Activated CD8-positive, alpha-beta T cell treated with anti-CD3 and anti-CD28 coated beads for 36 hours (primary cell): ENCODE measurements at regions not wholly inside any gene's neighbourhood (a gene's known extent, or its start where the extent isn't known, plus 50 kb on each side); places are given as distances from the start of the nearest gene placed in this dataset.

Experiments used
- ATAC-seq: fragments of 200-7000 bp; cut with Tn5 transposase; one replicate; pipeline ENCODE4 v1.10.0; 2021; ENCODE audit warnings: mild to moderate bottlenecking, moderate library complexity
- CTCF ChIA-PET: fragments of 350-600 bp; sonication (Branson Sonifier 250); formaldehyde crosslinking; loops from one replicate; lab custom pipeline; 2021; ENCODE audit warnings: antibody characterized with exemption; lab: Charles Lee
- POLR2A ChIA-PET: fragments of 350-600 bp; sonication (Branson Sonifier 250); formaldehyde crosslinking; loops from one replicate; lab custom pipeline; 2021; ENCODE audit warnings: antibody characterized with exemption; lab: Charles Lee
- DNase-seq: peaks from one replicate; pipeline ENCODE4 v3.0.0-alpha.2; 2020
- H3K27ac Mint-ChIP-seq: one replicate; pipeline ENCODE4 v1.8.0; 2021; ENCODE audit warnings: mild to moderate bottlenecking, mixed read lengths
- H3K27me3 Mint-ChIP-seq: one replicate; pipeline ENCODE4 v1.8.0; 2021; ENCODE audit warnings: mixed read lengths
- H3K36me3 Mint-ChIP-seq: one replicate; pipeline ENCODE4 v1.8.0; 2021; ENCODE audit warnings: low read depth, mixed read lengths
- H3K4me1 Mint-ChIP-seq: one replicate; pipeline ENCODE4 v1.8.0; 2021; ENCODE audit warnings: low read depth, mixed read lengths
- H3K4me3 Mint-ChIP-seq: one replicate; pipeline ENCODE4 v1.8.0; 2021; ENCODE audit warnings: mild to moderate bottlenecking, moderate library complexity, mixed read lengths
- H3K9me3 Mint-ChIP-seq: one replicate; pipeline ENCODE4 v1.8.0; 2021; ENCODE audit warnings: mixed read lengths
- intact Hi-C: fragments of 100-400 bp; cut with micrococcal nuclease; formaldehyde crosslinking; loops from one replicate; pipeline ENCODE4 v1.10.0; 2022
- TF ChIP-seq, protein P1 (sequence below): fragments of 200-600 bp; IDR thresholded peaks from one replicate; pipeline ENCODE4 v1.8.0; 2022; ENCODE audit warnings: antibody characterized with exemption, mild to moderate bottlenecking

DNA sequence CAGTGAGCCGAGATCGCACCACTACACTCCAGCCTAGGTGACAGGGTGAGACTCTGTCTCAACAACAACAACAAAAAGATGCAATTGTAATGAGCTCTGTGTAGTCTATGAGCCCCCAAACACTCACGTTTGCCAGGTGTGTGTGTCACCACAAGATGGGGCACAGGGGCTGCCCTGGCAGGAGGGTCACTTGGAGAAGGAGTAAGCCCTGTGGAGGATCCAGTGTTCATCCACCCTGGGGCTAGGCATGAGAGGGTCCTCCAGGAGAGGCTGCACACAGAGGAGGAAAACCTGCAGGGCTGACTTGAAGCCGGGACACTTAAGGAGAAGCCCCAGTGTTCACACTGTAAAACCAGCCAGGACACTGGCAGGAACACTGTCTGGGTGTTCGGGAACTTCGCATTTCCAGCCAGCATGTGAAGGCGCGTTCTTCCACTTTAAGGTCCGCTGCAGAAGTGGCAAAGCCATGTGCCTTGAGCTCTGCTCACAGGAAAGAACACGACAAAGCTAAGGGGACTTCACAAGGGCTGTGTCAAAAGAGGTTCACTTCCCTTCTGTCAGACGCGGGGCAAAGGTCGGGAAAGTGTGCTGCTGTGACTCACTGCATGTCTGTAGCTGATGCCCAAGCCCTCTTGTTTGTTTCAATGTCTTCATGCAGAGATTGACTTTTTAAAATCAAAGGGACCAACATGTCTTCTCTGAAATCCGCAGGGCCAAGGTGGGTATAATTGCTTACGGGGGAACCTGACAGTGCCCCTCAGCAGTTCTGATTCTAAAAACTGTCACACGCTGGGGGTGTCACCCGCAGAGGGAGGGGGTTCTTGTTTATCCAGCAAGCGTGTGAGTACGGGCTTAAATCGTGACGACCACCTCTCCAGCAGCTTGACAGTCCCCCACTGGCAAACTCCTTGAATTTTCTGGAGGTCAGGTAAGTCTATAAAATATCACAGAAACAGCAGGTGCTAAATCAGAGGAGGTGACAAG is 102.8 kb downstream of the RIPK4 start:
- peak; percentile 23 for DNase-seq
- H3K4me3 Mint-ChIP-seq = no peak overlapping the region

DNA sequence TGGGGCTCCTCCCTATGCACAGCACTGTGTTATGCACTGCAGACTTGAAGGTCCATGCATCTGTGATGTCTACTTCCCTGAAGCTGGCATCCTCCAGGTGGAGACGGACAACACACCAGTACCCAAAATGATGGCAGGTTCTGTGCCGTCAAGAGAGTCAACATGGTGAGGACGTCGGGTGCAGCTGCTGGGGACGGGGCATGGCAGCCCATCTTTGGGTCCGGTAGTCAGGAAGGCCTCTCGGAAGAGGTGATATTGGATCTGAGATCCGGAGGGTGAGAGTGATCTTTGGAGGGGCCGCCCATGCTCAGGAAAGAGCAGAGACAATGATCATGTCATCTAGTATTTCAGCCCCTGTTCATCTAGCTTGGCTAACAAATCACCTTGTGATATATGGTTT is 104.1 kb downstream of the RIPK4 start:
- H3K36me3 Mint-ChIP-seq = no peaks in the 10 kb centered on the region
- TF ChIP-seq, protein P1, sequence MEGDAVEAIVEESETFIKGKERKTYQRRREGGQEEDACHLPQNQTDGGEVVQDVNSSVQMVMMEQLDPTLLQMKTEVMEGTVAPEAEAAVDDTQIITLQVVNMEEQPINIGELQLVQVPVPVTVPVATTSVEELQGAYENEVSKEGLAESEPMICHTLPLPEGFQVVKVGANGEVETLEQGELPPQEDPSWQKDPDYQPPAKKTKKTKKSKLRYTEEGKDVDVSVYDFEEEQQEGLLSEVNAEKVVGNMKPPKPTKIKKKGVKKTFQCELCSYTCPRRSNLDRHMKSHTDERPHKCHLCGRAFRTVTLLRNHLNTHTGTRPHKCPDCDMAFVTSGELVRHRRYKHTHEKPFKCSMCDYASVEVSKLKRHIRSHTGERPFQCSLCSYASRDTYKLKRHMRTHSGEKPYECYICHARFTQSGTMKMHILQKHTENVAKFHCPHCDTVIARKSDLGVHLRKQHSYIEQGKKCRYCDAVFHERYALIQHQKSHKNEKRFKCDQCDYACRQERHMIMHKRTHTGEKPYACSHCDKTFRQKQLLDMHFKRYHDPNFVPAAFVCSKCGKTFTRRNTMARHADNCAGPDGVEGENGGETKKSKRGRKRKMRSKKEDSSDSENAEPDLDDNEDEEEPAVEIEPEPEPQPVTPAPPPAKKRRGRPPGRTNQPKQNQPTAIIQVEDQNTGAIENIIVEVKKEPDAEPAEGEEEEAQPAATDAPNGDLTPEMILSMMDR = no peak
- DNase-seq (no peak), ATAC-seq (no peak)
- CTCF ChIA-PET = no interaction called here
- H3K4me1 Mint-ChIP-seq = no peaks in the 10 kb centered on the region
- no peak overlapping the region for H3K27ac Mint-ChIP-seq
- POLR2A ChIA-PET = no interaction called here
- intact Hi-C loops = no loop called here
- no peaks in the 10 kb centered on the region for H3K27me3 Mint-ChIP-seq
- no peak overlapping the region for H3K4me3 Mint-ChIP-seq
- no peaks in the 10 kb centered on the region for H3K9me3 Mint-ChIP-seq

More for the DNA sequence above, 102.8 kb downstream of the RIPK4 start:
- ChIA-PET CTCF (no interaction called here), POLR2A (no interaction called here)
- no peaks in the 10 kb centered on the region for H3K27me3 Mint-ChIP-seq
- peak; percentile 45 for ATAC-seq
- no peaks in the 10 kb centered on the region for H3K4me1 Mint-ChIP-seq
- intact Hi-C loops = no loop called here
- H3K36me3 Mint-ChIP-seq = no peaks in the 10 kb centered on the region
- TF ChIP-seq, protein P1 = no peak
- H3K27ac Mint-ChIP-seq = no peak overlapping the region
- no peaks in the 10 kb centered on the region for H3K9me3 Mint-ChIP-seq

DNA sequence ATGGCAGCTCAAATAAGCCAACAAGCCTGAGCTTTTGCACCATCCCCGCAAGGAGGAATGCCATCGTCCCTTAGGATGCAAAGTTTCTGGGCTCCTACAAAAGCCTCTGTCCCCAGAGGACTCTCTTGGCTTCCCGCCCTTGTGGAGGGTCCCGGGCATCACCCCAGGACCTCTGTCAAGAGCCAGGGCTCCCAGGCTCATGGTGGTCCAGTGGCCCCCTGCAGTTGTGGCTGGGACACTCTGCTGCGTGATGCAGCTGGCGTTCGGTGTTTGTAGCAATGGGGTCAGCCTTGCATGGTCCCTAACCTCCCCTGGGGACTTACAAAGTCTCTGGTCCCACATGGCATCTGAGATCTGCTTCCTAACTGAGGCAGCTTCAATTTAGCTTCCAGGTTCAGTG is 104.7 kb downstream of the RIPK4 start:
- Mint-ChIP-seq H3K27me3 (no peaks in the 10 kb centered on the region), H3K36me3 (no peaks in the 10 kb centered on the region), H3K27ac (no peak overlapping the region), H3K9me3 (no peaks in the 10 kb centered on the region), H3K4me1 (no peaks in the 10 kb centered on the region), H3K4me3 (no peak overlapping the region)
- DNase-seq (no peak), ATAC-seq (no peak)
- CTCF ChIA-PET = no interaction called here
- POLR2A ChIA-PET = no interaction called here
- intact Hi-C loops = no loop called here
- TF ChIP-seq, protein P1 = no peak

DNA sequence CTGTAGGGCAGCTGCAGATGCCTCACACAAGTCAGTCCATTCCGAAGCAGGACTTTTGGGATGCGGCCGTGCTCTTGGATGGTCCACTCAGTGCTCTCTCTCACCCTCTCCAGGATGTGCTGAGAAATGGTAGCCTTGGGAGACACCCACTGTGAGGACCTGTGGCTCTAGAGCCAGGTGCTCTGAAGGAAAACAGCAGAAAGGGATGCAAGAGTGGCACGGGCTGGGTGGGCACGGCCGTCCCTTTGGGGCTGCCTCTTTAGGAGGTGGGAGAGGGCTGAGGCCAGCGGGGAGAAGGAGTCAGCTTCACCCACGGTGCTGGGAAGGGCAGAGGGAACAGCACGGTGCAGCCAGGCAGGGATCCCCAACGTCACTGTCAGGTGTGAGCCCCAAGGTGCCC is 106.1 kb downstream of the RIPK4 start:
- intact Hi-C loops = no loop called here
- Mint-ChIP-seq H3K9me3 (no peaks in the 10 kb centered on the region), H3K4me3 (no peak overlapping the region), H3K27me3 (no peaks in the 10 kb centered on the region), H3K27ac (no peak overlapping the region), H3K36me3 (no peaks in the 10 kb centered on the region), H3K4me1 (no peaks in the 10 kb centered on the region)
- TF ChIP-seq, protein P1 = no peak
- no peak for DNase-seq
- POLR2A ChIA-PET = no interaction called here
- CTCF ChIA-PET = no interaction called here
- no peak for ATAC-seq

DNA sequence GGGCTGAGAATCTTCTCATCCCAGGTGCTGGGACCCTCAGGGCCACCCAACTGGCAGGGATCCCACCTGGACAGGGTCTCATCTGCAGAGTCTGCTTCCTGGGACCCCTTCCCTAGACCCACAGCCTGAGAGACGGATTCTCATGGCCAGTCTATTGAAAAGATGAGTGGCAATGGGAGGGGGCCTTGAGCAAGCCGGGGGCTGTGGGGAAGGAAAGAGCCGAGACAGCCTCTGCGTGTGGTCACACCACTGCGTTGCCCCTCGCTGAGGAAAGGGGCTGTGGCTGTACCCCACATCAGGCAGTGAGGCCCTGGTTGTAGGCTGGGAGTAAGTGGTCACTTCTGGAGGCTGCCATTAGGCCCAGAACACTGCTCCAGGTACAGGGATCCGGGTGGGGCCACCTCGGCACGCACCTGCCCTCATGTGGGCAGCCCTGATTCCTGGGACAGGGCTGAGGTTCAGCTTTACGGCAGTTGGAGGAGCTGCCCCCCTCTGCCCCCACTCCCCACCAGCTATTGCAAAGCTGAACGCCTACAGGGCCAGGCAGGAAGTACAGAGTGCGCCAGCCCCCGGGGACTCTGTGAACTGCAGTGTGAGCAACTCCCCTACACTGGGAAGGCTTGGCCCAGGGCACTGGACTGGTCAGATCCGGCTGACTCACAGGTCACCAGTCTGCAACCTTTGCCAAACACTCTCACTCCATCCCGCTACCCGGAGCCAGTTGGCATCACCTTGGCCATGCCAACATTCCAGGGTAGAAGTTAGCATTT is 106.9 kb downstream of the RIPK4 start:
- CTCF ChIA-PET = no interaction called here

More for the DNA sequence above, 106.9 kb downstream of the RIPK4 start:
- Mint-ChIP-seq H3K27me3 (no peaks in the 10 kb centered on the region), H3K4me3 (no peak overlapping the region), H3K27ac (no peak overlapping the region), H3K36me3 (no peaks in the 10 kb centered on the region), H3K4me1 (no peaks in the 10 kb centered on the region), H3K9me3 (no peaks in the 10 kb centered on the region)
- POLR2A ChIA-PET = no interaction called here
- no peak for ATAC-seq
- no peak for DNase-seq
- TF ChIP-seq, protein P1 = no peak
- intact Hi-C loops = no loop called here
